RWPE2 (cell line): ENCODE measurements at regions not wholly inside any gene's neighbourhood (a gene's known extent, or its start where the extent isn't known, plus 50 kb on each side); places are given as distances from the start of the nearest gene placed in this dataset.

Experiments
- ATAC-seq: fragments of 200-7000 bp; cut with Tn5 transposase; 3 replicates; pipeline ENCODE4 v1.9.1; 2021; ENCODE audit warnings: low read depth
- DNase-seq: peaks from one replicate; pipeline ENCODE4 v3.0.0-alpha.2; 2020; ENCODE audit warnings: low spot score
- H3K27ac ChIP-seq: fragments of 450-650 bp; 2 replicates; pipeline ENCODE4 v1.5.1; 2017; ENCODE audit warnings: mild to moderate bottlenecking; ENCODE audit not compliant: poor library complexity, severe bottlenecking
- H3K27me3 ChIP-seq: fragments of 250-450 bp; sonication (Bioruptor Pico); 2 replicates; pipeline ENCODE4 v1.5.1; 2021; ENCODE audit warnings: mild to moderate bottlenecking, moderate library complexity; ENCODE audit not compliant: insufficient read depth, poor library complexity, severe bottlenecking
- H3K36me3 ChIP-seq: fragments of 250-450 bp; sonication (Bioruptor Pico); 2 replicates; pipeline ENCODE4 v1.5.1; 2020; ENCODE audit warnings: low read depth, mild to moderate bottlenecking, moderate library complexity
- H3K4me1 ChIP-seq: fragments of 250-450 bp; sonication (Bioruptor Pico); 2 replicates; pipeline ENCODE4 v1.5.1; 2021; ENCODE audit warnings: mild to moderate bottlenecking, moderate library complexity; ENCODE audit not compliant: insufficient read depth, poor library complexity, severe bottlenecking
- H3K4me3 ChIP-seq: fragments of 250-450 bp; sonication (Bioruptor Pico); 2 replicates; pipeline ENCODE4 v1.5.1; 2021; ENCODE audit warnings: mild to moderate bottlenecking, moderate library complexity; ENCODE audit not compliant: severe bottlenecking
- H3K9me3 ChIP-seq: fragments of 250-450 bp; sonication (Bioruptor Pico); 2 replicates; pipeline ENCODE4 v1.5.1; 2021; ENCODE audit warnings: mild to moderate bottlenecking, moderate library complexity; ENCODE audit not compliant: severe bottlenecking
- CTCF ChIP-seq: fragments of 450-650 bp; IDR thresholded peaks from one replicate; pipeline ENCODE4 v1.5.1; 2017; ENCODE audit warnings: mild to moderate bottlenecking, moderate library complexity; ENCODE audit not compliant: poor library complexity, severe bottlenecking

- peak; percentile 29 for TF ChIP-seq CTCF
- Histone ChIP-seq H3K27me3 (peaks cover 28% of the 10 kb centered on the region), H3K9me3 (no peaks in the 10 kb centered on the region), H3K4me1 (no peaks in the 10 kb centered on the region), H3K4me3 (no peak overlapping the region), H3K27ac (no peak overlapping the region), H3K36me3 (no peaks in the 10 kb centered on the region)
- ATAC-seq (peak; percentile 39; the same call in 1 of the 3 replicates), DNase-seq (no peak)
Measured at GRCh38 chr20:55667955-55668354, 337.4 kb downstream of the CBLN4 start.

- Histone ChIP-seq H3K4me3 (no peak overlapping the region), H3K36me3 (no peaks in the 10 kb centered on the region), H3K27ac (no peak overlapping the region), H3K4me1 (no peaks in the 10 kb centered on the region), H3K9me3 (no peaks in the 10 kb centered on the region), H3K27me3 (peaks cover 28% of the 10 kb centered on the region)
- ATAC-seq (no peak), DNase-seq (no peak)
- TF ChIP-seq CTCF, result no peak
Measured at GRCh38 chr20:55667024-55667423, 338.3 kb downstream of the CBLN4 start.

- no peak for TF ChIP-seq CTCF
- Histone ChIP-seq H3K27me3 (peaks cover 2% of the 10 kb centered on the region), H3K4me3 (no peak overlapping the region), H3K36me3 (no peaks in the 10 kb centered on the region), H3K4me1 (no peaks in the 10 kb centered on the region), H3K27ac (no peak overlapping the region), H3K9me3 (no peaks in the 10 kb centered on the region)
- DNase-seq (no peak), ATAC-seq (no peak)
Measured at GRCh38 chr20:55656231-55656775, 349.0 kb downstream of the CBLN4 start.

GRCh38 chr20:55650657-55651360, 354.5 kb downstream of the CBLN4 start:
- ATAC-seq, result no peak

More at GRCh38 chr20:55650657-55651360, 354.5 kb downstream of the CBLN4 start:
- no peak for TF ChIP-seq CTCF
- peaks cover 9% of the 10 kb centered on the region for H3K27me3 ChIP-seq
- no peak overlapping the region for H3K4me3 ChIP-seq
- no peaks in the 10 kb centered on the region for H3K4me1 ChIP-seq
- H3K36me3 ChIP-seq, result no peaks in the 10 kb centered on the region
- no peak overlapping the region for H3K27ac ChIP-seq
- H3K9me3 ChIP-seq, result no peaks in the 10 kb centered on the region
- DNase-seq, result no peak
